Left renal cortex interstitium (tissue), 4 donors: ENCODE measurements at regions not wholly inside any gene's neighbourhood (a gene's known extent, or its start where the extent isn't known, plus 50 kb on each side); places are given as distances from the start of the nearest gene placed in this dataset.
"Not testable (repeated sequence)": the region's sequence is repeated elsewhere in the genome, so short reads cannot be mapped to it uniquely, and the experiment has no call there.

ENCODE experiments used
- DNase-seq, 4 donors: peaks; one replicate each; pipeline ENCODE4 v3.0.0-alpha.2; 2013; ENCODE audit warnings: low read depth in 4 of 4, low spot score in 2 of 4, missing footprints in 1 of 4

DNA sequence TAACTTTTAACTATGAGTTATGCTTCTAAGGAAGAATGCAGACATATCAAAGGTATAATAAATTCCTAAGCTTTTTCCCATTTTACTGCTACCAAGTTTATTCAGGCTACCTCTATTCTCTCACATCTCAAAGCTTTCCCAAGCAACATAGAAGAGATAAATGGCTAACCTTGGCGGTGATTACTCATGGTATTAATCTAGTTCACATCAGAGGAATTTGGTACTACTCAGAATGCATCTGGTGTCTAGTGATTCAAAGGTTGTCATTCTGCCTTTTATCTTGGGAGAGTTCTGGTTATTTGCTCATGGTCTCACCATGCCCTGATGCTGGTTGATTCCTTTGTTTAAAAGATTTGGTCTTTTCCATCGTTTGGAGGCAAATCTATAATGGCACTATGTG lies 182.7 kb downstream of the TAF11L14 start:
- no peak for DNase-seq

DNA sequence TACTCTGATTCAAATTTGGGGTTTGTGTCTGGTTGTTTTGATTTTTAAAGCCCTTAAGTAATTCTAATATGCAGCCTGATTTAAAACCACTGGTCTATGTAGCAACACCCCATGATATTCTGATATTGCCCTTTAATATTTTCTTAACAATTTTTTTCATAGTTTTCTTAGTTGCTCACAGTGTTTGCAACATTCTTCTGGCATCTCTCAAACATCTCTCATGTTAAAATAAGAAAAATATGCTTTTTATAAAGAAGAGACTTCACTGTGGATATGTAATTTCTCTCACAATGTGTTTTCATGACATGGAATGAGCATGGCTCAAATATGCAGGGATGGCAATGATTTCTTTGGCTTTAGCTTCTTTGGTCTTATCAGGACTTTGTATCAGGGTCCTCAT lies 183.7 kb downstream of the TAF11L14 start:
- DNase-seq: no peak

DNA sequence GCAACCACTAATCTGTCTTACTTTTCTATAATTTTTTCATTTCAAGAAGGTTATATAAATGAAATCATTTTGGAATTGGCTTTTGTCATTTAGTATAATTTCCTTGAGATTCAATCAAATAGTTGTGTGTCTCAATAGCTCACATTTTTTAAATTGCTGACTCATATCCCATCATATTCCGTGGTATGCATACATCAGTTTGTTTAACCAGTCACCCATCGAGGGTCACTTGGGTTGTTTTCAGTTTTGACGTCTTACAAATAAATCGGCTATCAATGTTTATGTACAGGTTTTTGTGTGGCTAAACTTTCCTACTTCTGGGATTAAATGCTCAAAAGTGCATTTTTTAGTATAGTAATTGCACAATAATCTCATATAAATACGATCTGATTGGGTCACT lies 185.5 kb downstream of the TAF11L14 start:
- no peak for DNase-seq

DNA sequence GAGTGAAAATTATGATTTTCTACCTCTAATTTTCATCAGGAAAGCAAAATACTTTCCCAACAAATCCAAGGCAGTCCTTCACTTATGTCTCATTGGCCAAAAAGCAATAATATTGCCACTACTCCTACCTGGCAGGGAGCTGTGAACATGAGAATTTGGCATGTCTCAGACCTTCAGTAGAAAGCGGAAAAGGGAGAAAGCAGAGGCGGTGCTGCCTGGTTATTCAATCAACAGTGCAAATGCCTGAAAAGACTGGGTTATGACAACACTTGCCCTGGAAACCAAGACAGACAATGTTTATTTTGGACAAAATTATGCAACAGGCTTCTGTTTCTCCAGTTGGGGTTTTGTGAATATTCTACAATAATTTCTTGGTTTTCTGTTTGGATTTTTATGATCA lies 194.4 kb downstream of the TAF11L14 start:
- DNase-seq: no peak

DNA sequence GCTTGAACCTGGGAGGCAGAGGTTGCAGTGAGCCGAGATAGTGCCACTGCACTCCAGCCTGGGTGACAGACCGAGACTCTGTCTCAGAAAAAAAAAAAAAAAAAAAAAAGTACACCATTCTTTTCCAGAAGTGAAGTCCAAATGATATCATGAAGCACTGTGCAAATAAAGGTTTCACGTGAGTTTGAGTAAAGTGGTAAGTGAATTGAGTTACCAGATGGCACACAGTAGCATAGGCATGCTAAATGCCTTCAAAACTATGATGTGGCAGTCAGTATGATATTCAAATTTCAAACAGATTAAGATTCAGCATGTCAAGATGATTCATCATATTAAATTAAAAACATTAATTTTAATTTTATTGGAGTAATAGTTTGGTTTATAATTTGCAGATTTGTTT lies 195.2 kb downstream of the TAF11L14 start:
- DNase-seq: no peak

DNA sequence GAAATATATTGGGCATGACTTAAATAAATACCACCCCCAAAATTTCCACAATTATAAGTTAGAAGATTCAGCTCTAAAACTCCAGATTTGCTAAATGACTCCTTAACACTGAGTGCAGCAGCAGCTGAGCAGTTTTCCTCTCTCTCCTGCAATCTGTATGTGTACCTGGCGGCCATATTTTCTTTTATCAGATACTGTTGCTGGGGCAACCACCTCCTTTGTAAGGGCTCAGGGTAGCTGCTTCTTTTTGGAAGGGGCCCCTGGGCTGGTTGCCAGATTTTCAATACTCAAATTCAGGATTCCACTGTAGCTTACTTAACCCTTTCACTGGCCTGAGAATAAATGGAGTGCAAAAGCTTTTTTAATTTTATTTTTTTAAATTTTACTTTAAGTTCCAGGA lies 197.0 kb downstream of the TAF11L14 start:
- no peak for DNase-seq

DNA sequence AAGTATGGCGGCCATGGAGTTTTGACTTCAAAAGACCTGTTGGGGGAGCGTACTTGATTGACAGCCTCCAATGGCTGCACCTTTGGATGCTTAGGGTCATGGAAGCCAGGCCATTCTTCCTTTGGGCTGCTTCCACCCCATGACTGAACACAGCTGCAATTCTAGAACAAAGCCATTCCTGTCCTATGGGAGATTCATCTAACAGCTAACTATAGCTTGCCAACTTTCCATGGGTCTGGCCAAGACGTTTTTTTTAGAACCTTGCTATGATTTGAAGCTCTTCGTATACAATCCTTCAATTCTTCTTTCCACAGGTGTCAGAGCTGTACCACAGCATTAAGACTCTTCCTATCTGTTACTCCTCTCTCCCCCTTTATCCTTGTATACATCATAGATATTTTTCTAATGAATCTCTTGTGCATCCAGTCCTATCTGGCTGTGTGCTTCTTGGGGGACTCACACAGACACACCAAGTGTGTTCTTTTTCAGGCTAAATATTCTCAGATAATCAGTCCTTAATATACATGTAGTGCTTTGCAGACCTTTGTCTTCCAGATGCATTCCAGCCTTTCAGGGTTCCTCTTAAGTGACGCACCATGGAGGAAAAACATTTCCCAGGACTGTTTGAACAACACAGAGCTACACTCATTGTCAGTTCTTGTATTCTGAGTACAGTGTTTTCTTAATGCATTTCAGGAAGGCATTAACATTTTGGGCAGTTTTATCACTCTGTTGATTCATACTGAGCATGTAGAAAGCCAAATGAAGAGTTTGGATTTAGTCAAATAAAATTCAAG lies 198.9 kb downstream of the TAF11L14 start:
- DNase-seq: no peak

DNA sequence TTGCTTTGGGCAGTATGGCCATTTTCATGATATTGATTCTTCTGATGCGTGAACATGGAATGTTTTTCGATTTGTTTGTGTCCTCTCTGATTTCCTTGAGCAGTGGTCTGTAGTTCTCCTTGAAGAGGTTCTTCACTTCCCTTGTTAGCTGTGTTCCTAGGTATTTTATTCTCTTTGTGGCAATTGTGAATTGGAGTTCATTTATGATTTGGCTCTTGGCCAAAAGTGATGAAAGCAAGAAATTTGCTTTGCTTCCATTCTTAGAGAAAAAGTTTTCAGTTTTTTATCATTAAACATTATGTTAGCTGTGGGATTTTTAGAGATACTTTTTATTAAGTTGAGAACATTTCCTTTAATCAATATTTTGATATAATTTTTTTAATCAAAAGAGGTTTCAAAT lies 203.5 kb downstream of the TAF11L14 start:
- no peak for DNase-seq

DNA sequence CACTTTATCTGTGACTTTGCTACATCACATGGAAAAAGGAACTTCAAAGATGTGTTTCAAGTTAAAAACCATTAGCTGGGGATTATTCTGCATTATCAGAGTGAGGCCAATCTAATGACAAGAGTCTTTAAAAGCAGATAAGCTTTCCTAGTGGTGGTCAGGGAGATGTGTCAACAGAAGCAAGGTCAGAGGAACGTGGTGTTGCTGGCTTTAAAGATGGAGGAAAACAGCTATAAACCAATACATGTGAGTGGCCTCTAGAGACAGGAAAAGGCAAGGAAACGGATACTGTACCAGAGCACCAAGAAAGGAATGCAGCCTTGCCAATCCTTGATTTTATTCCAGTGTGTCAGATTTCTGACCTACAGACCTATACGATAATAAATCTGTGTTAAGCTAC lies 204.2 kb downstream of the TAF11L14 start:
- DNase-seq: no peak

DNA sequence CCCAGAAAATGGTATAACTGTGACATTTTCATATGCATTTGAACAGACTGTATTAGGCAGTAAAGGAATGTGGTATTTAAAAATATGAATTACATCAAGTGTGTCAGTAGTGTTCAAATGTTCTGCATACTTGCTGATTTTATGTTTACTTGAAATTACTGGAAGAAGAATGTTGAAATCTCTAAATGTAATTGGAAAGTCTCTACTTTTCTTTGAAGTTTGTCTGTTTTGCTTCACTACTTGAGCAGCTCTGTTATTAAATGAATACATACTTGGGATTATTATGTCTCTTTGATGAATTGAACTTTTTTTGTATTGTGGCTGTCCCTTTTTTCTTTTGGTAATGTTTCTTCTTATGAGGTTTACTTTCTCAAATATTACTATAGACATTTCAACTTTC lies 205.6 kb downstream of the TAF11L14 start:
- DNase-seq: no peak

DNA sequence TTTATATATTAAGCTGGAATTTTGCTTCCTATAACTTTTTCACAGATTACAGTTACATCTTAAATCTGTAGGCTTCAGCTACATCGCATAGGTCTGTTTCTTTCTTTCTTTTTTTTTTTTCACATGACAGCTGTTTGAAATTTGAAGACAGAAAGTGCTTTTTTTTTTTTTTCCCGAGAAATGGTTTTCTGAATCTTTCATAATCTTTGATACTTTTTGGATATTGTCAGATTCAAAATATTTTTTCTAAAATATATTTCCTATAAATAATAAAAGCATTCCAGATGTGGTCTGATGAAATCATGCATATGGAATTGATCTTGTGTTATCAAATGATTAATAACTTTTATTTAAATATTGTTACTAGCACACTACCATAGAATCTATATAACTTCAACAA lies 212.2 kb downstream of the TAF11L14 start:
- DNase-seq: no peak

DNA sequence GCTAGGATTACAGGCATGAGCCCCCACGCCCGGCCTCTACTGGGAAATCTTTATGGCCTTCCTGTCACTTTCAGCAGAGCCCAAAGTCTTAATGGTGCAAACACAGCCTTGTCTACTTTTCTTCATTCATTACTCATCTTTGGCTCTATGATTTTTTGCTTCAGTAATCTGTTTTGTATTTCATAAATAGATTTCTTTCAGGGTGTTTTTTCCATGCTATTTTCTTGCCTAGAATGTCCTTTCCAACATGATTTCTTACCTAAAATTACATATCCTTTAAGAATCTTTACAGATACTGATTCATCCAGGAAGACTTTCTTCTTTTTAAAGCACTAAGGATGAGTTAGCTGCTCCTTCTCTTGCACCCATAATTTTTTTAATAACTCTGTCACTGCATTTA lies 213.0 kb downstream of the TAF11L14 start:
- no peak for DNase-seq

DNA sequence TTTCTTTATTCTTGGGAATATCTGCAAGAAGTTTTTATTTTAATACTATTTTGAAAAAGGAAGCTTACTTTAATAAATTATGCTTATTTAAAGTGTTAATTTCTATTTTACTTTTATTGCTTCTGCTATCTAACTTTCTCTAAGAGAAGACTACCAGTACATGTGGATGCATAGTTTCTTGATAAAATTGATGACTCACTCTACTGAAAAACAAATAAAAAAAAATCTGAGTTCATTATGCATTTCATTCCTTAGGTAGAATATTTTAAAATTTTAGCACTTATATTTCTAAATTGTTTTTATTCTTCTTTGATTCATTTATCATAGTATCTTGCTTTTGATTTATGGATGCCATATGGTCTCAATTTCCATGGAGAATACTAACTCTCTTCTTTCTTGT lies 217.9 kb downstream of the TAF11L14 start:
- DNase-seq: no peak

DNA sequence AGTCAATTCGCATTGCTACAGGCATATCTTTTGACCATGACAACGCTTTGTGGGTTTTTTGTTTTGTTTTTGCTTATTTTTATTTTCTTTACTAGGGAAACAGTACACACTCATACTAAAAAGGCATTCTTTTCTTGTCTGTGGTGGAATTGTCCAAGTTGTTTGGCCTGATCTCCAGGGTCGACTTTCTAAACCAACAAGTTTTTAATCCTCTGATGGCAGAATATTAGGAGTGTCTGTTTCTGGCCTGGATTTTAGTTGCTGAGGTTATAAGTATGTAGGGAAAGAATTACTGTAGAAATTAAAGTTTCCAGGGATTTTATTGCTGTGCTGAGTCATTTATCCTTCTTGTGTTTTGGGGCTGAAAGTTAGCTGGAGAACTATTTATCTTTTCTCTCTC lies 218.5 kb downstream of the TAF11L14 start:
- DNase-seq: no peak

DNA sequence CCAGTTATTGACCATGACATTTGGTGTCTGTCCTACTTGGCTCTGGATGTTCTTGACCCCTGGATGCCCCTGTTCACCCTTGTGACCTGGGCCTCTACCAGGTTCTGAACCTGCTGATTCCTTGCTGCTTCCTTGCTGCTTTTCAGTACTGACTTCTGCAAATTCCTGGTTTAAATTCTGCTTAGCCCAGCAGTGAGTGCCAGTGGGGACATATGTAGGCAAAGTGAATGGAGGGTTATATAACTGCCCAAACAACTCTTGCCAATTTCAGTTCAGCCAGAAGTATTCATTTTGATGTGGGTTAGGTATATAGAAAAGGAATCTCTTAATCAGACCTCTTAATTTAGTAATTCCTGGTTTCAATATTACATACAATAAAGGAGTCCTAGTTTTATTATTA lies 220.6 kb downstream of the TAF11L14 start:
- no peak for DNase-seq

DNA sequence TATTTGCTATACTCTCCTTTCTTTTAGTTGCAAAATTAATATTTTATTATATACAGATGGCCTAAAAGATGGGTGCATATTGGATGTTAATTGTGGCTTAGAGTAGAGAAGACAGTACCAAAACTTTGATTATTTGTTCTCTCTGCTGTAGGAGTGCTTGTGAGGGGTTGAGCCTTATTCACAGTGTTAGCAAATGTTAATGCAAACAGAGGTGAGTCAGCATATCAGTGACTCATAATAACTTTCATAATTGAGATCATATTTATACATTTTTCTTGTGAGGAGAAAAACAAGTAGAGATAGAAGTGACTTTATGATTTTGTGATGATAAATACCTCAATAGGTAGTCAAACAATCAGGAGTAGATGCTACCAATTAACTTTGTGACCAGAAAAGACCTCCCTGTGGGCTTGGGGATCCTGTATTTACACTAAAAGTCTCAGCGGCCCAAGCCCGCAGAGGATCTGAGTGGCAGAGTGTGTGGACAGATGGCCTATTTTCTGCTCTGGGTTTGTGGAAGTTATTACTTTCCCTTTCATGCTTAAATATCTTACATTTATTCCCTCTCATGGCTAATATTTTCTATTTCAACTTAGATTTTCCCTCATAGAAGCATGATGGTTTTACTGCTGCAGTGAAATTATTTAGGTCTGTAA lies 226.5 kb downstream of the TAF11L14 start:
- DNase-seq: no peak

DNA sequence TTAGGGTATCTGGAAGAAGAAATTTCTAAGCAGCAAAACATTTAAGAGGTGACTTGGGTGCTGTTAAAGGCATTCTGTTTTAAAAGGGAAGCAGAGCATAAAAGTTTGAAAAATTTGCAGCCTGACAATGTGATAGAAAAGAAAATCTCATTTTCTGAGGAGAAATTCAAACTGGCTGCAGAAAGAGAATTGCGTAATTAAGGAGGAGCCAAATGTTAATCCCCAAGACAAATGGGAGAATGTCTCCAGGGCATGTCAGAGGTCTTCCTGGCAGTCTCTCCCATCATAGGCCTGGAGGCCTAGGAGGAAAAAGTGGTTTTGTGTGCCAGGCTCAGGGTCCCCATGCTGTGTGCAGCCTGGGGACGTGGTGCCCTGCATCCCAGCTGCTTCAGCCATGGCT lies 230.6 kb downstream of the TAF11L14 start:
- not testable (repeated sequence) for DNase-seq

DNA sequence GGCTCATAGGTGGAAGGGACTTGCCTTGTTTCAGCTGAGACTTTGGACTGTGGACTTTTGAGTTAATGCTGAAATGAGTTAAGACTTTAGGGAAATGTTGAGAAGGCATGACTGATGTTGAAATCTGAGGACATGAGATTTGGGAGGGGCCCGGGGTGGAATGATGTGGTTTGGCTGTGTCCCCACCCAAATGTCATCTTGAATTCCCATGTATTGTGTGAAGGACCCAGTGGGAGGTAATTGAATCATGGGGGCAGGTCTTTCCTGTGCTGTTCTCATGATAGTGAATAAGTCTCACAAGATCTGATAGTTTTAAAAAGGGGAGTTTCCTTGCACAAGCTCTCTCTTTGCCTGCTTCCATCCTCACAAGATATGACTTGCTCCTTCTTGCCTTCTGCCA lies 231.7 kb downstream of the TAF11L14 start:
- not testable (repeated sequence) for DNase-seq

DNA sequence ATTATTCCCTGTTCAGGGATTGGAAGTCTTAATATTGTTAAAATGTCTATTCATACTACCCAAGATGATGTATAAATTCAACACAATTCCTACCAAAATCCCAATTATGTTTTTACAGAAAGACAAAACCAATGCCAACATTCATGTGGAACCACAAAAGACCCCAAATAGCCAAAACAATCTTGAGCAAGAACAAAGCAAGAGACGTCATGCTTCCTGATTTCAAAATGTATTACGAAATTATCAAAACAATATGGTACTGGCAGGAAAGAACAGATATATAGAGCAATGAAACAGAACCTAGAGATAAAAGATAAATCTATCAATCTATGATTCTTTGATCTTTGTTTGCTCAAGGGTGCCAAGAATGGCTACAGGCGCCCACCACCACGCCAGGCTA lies 237.9 kb downstream of the TAF11L14 start:
- no peak for DNase-seq

DNA sequence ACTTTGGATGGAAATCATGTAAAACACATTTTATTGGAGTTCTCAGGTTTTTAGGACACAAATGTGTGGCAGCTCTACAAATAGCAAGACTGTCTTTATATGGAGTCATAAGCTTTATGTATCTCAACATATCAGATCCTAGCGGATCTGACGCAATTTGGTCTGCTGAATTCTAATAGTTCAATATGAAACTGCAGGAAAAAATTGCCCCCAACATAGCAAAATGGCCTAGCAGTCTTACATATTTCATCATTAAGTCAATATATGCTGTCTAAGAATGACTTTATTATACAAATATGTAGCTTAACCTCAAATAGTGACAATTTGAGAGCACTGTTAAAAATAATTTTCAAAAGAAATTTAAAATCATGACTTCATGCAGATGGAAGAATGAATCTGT lies 244.3 kb downstream of the TAF11L14 start:
- no peak for DNase-seq

DNA sequence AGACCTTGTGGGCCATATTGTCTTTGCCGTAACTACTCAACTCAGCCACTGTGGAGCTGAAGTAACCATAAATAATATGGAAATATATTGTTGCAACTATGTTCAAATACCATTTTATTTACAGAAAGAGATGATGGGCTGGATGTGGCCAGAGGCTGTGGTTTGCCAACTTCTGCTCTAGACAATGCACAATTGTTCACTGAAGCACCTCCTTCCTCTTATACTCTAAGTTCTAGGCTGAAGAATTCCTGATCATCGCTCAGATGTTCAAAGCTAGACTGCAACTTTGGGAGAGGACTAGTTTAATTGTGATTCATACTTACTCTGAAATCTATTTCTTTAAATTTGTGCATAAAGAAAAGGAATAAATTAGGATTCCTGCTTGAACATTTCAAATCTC lies 245.0 kb downstream of the TAF11L14 start:
- no peak for DNase-seq

DNA sequence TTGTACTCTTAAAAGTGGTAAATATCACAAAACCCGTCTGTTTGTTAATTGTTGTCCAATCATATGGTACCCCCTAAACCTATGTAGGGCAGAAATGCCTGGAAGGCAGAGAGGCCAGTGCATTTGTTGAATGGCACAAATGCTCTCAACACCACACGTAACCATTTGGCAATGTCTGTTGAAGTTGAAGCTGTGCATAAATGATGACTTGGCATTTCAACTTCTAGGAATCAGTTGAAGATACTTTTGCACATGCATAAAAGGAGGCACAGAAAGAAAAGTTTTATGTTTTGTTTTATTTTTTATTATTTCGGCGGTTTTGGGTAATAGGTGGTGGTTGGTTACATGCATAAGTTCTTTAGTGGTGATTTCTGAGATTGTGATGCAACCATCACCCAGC lies 246.6 kb downstream of the TAF11L14 start:
- DNase-seq: no peak
